HAP-1 (cell line): ENCODE measurements at regions not wholly inside any gene's neighbourhood (a gene's known extent, or its start where the extent isn't known, plus 50 kb on each side); places are given as distances from the start of the nearest gene placed in this dataset.

Source experiments
- DNase-seq, 2 experiments: peaks; one replicate each; pipeline ENCODE4 v3.0.0-alpha.2; 2016 to 2020; ENCODE audit warnings: low spot score in 2 of 2
- H3K27me3 ChIP-seq: fragments of 250-450 bp; sonication (Bioruptor Pico); 2 replicates; pipeline ENCODE4 v1.5.1; 2020; ENCODE audit warnings: low read depth, mild to moderate bottlenecking, moderate library complexity
- H3K36me3 ChIP-seq: fragments of 250-450 bp; sonication (Bioruptor Pico); replicated peaks from 2 replicates; pipeline ENCODE4 v1.5.1; 2020; ENCODE audit warnings: mild to moderate bottlenecking
- H3K4me1 ChIP-seq: fragments of 250-450 bp; sonication (Bioruptor Pico); 2 replicates; pipeline ENCODE4 v1.5.1; 2020; ENCODE audit warnings: mild to moderate bottlenecking
- H3K4me3 ChIP-seq: fragments of 250-450 bp; sonication (Bioruptor Pico); 2 replicates; pipeline ENCODE4 v1.5.1; 2020; ENCODE audit warnings: mild to moderate bottlenecking, moderate library complexity
- H3K9me3 ChIP-seq: fragments of 250-450 bp; sonication (Bioruptor Pico); 2 replicates; pipeline ENCODE4 v1.5.1; 2020; ENCODE audit warnings: mild to moderate bottlenecking, moderate library complexity
- in situ Hi-C: fragments of 300-500 bp; cut with MboI; formaldehyde crosslinking; loops from 3 replicates; pipeline ENCODE4 v1.14.3; 2020; ENCODE audit warnings: low sequenced_read_pairs, inconsistent platforms, mixed read lengths

GRCh38 chr1:232413674-232414073, 216.3 kb downstream of the SIPA1L2 start:
- no peak for DNase-seq
- H3K4me3 ChIP-seq: no peak overlapping the region
- peaks cover 4% of the 10 kb centered on the region for H3K36me3 ChIP-seq
- H3K4me1 ChIP-seq: peaks cover 2% of the 10 kb centered on the region; the same call in 1 of the 2 replicates
- H3K27me3 ChIP-seq: no peaks in the 10 kb centered on the region
- in situ Hi-C loops: no loop called here
- no peaks in the 10 kb centered on the region for H3K9me3 ChIP-seq

- Histone ChIP-seq H3K36me3 (peaks cover 4% of the 10 kb centered on the region; the same call in 1 of the 2 replicates), H3K4me1 (no peaks in the 10 kb centered on the region; the same call in 1 of the 2 replicates), H3K4me3 (no peak overlapping the region), H3K27me3 (no peaks in the 10 kb centered on the region), H3K9me3 (no peaks in the 10 kb centered on the region)
- DNase-seq: no peak
- in situ Hi-C loops: no loop called here
These were observed 220.3 kb downstream of the SIPA1L2 start for GRCh38 chr1:232409584-232409983.

GRCh38 chr1:232407120-232407519, 222.8 kb downstream of the SIPA1L2 start:
- H3K4me3 ChIP-seq: no peak overlapping the region
- peaks cover 5% of the 10 kb centered on the region for H3K36me3 ChIP-seq
- H3K27me3 ChIP-seq: no peaks in the 10 kb centered on the region
- H3K4me1 ChIP-seq: no peaks in the 10 kb centered on the region
- in situ Hi-C loops: no loop called here
- H3K9me3 ChIP-seq: no peaks in the 10 kb centered on the region
- DNase-seq: no peak

GRCh38 chr1:232405781-232406180, 224.2 kb downstream of the SIPA1L2 start:
- Histone ChIP-seq H3K36me3 (peaks cover 9% of the 10 kb centered on the region), H3K27me3 (no peaks in the 10 kb centered on the region)
- in situ Hi-C loops: no loop called here

GRCh38 chr1:232404981-232405731, 224.8 kb downstream of the SIPA1L2 start:
- in situ Hi-C loops: no loop called here
- no peaks in the 10 kb centered on the region for H3K4me1 ChIP-seq
- no peaks in the 10 kb centered on the region for H3K27me3 ChIP-seq
- H3K9me3 ChIP-seq: no peaks in the 10 kb centered on the region
- peaks cover 9% of the 10 kb centered on the region for H3K36me3 ChIP-seq
- no peak for DNase-seq
- no peak overlapping the region for H3K4me3 ChIP-seq

More at GRCh38 chr1:232405781-232406180, 224.2 kb downstream of the SIPA1L2 start:
- no peaks in the 10 kb centered on the region for H3K9me3 ChIP-seq
- H3K4me3 ChIP-seq: no peak overlapping the region
- no peaks in the 10 kb centered on the region for H3K4me1 ChIP-seq
- DNase-seq: no peak

- no peak overlapping the region for H3K4me3 ChIP-seq
- no peaks in the 10 kb centered on the region for H3K4me1 ChIP-seq
- in situ Hi-C loops: no loop called here
- DNase-seq: no peak
- no peaks in the 10 kb centered on the region for H3K9me3 ChIP-seq
- H3K36me3 ChIP-seq: peaks cover 9% of the 10 kb centered on the region
- no peaks in the 10 kb centered on the region for H3K27me3 ChIP-seq
These were observed 225.7 kb downstream of the SIPA1L2 start for GRCh38 chr1:232404227-232404626.

- Histone ChIP-seq H3K36me3 (peaks cover 9% of the 10 kb centered on the region), H3K27me3 (no peaks in the 10 kb centered on the region), H3K4me1 (no peaks in the 10 kb centered on the region), H3K4me3 (no peak overlapping the region), H3K9me3 (no peaks in the 10 kb centered on the region)
- no peak for DNase-seq
- in situ Hi-C loops: no loop called here
These were observed 226.8 kb downstream of the SIPA1L2 start for GRCh38 chr1:232403017-232403714.

GRCh38 chr1:232398823-232399222, 231.1 kb downstream of the SIPA1L2 start:
- Histone ChIP-seq H3K9me3 (no peaks in the 10 kb centered on the region), H3K4me3 (no peak overlapping the region), H3K4me1 (no peaks in the 10 kb centered on the region), H3K27me3 (no peaks in the 10 kb centered on the region), H3K36me3 (peaks cover 9% of the 10 kb centered on the region)
- no peak for DNase-seq
- in situ Hi-C loops: no loop called here

- no peaks in the 10 kb centered on the region for H3K27me3 ChIP-seq
- no peak overlapping the region for H3K4me3 ChIP-seq
- no peak for DNase-seq
- no peaks in the 10 kb centered on the region for H3K4me1 ChIP-seq
- H3K9me3 ChIP-seq: no peaks in the 10 kb centered on the region
- H3K36me3 ChIP-seq: no peaks in the 10 kb centered on the region
- in situ Hi-C loops: no loop called here
These were observed 236.3 kb downstream of the SIPA1L2 start for GRCh38 chr1:232393444-232394146.

- H3K9me3 ChIP-seq: no peaks in the 10 kb centered on the region
- no peaks in the 10 kb centered on the region for H3K36me3 ChIP-seq
- DNase-seq: no peak
- H3K27me3 ChIP-seq: no peaks in the 10 kb centered on the region
- H3K4me3 ChIP-seq: no peak overlapping the region
- H3K4me1 ChIP-seq: no peaks in the 10 kb centered on the region
- in situ Hi-C loops: no loop called here
These were observed 236.9 kb downstream of the SIPA1L2 start for GRCh38 chr1:232393010-232393409.

GRCh38 chr1:232390590-232390989, 239.3 kb downstream of the SIPA1L2 start:
- no peaks in the 10 kb centered on the region for H3K36me3 ChIP-seq
- in situ Hi-C loops: no loop called here

GRCh38 chr1:232389744-232390143, 240.2 kb downstream of the SIPA1L2 start:
- H3K4me1 ChIP-seq: no peaks in the 10 kb centered on the region
- in situ Hi-C loops: no loop called here
- H3K9me3 ChIP-seq: no peaks in the 10 kb centered on the region
- no peaks in the 10 kb centered on the region for H3K36me3 ChIP-seq
- DNase-seq: no peak
- H3K27me3 ChIP-seq: no peaks in the 10 kb centered on the region
- H3K4me3 ChIP-seq: no peak overlapping the region

More at GRCh38 chr1:232390590-232390989, 239.3 kb downstream of the SIPA1L2 start:
- Histone ChIP-seq H3K27me3 (no peaks in the 10 kb centered on the region), H3K9me3 (no peaks in the 10 kb centered on the region), H3K4me3 (no peak overlapping the region), H3K4me1 (no peaks in the 10 kb centered on the region)
- DNase-seq: no peak

- Histone ChIP-seq H3K4me3 (no peak overlapping the region), H3K4me1 (no peaks in the 10 kb centered on the region), H3K9me3 (no peaks in the 10 kb centered on the region), H3K27me3 (no peaks in the 10 kb centered on the region), H3K36me3 (no peaks in the 10 kb centered on the region)
- no peak for DNase-seq
- in situ Hi-C loops: no loop called here
These were observed 241.6 kb downstream of the SIPA1L2 start for GRCh38 chr1:232388363-232388762.
